MCF 10A (cell line): ENCODE measurements at regions not wholly inside any gene's neighbourhood (a gene's known extent, or its start where the extent isn't known, plus 50 kb on each side); places are given as distances from the start of the nearest gene placed in this dataset.

Experiments used
- BruUV-seq: library from RNA; stranded (reverse); fragments of 400-500 nt; replicated peaks from 2 replicates; lab custom pipeline; 2021; lab: Mats Ljungman, UMichigan
- CTCF ChIA-PET: fragments of 300-600 bp; sonication (Branson Sonifier 250); formaldehyde crosslinking; extraction: SDS; loops from one replicate; lab custom pipeline; 2021; ENCODE audit warnings: antibody characterized with exemption, inconsistent platforms; lab: Yijun Ruan, JAX
- POLR2A ChIA-PET: fragments of 300-600, 350-650 bp; sonication (Branson Sonifier 250); formaldehyde crosslinking; extraction: SDS; loops from one replicate; lab custom pipeline; 2020; ENCODE audit warnings: antibody characterized with exemption, inconsistent platforms; lab: Yijun Ruan, JAX
- DNase-seq: peaks from one replicate; pipeline ENCODE4 v3.0.0-alpha.2; 2018; ENCODE audit not compliant: unreplicated experiment
- H3K27ac Mint-ChIP-seq: one replicate; pipeline ENCODE4 v1.8.0; 2022; ENCODE audit warnings: mild to moderate bottlenecking, low read depth, mixed read lengths; ENCODE audit not compliant: unreplicated experiment
- H3K27me3 Mint-ChIP-seq: one replicate; pipeline ENCODE4 v1.8.0; 2022; ENCODE audit warnings: mixed read lengths; ENCODE audit not compliant: insufficient read depth, unreplicated experiment
- H3K36me3 Mint-ChIP-seq: one replicate; pipeline ENCODE4 v1.8.0; 2022; ENCODE audit warnings: mild to moderate bottlenecking, moderate library complexity, mixed read lengths; ENCODE audit not compliant: insufficient read depth, unreplicated experiment
- H3K4me1 Mint-ChIP-seq: one replicate; pipeline ENCODE4 v1.8.0; 2022; ENCODE audit warnings: mixed read lengths; ENCODE audit not compliant: insufficient read depth, unreplicated experiment
- H3K4me3 Mint-ChIP-seq: one replicate; pipeline ENCODE4 v1.8.0; 2022; ENCODE audit warnings: mild to moderate bottlenecking, moderate library complexity, mixed read lengths; ENCODE audit not compliant: unreplicated experiment
- H3K9me3 Mint-ChIP-seq: one replicate; pipeline ENCODE4 v1.8.0; 2022; ENCODE audit warnings: mixed read lengths; ENCODE audit not compliant: unreplicated experiment
- intact Hi-C: fragments of 100-400 bp; cut with micrococcal nuclease; formaldehyde crosslinking; loops from 2 replicates; pipeline ENCODE4 v1.14.1; 2022
- TF ChIP-seq, protein P1 (sequence below): fragments of 200-600 bp; IDR thresholded peaks from one replicate; pipeline ENCODE4 v1.8.0; 2022; ENCODE audit warnings: antibody characterized with exemption, mild to moderate bottlenecking; ENCODE audit not compliant: unreplicated experiment

- DNase-seq, result no peak
- no peak overlapping the region for H3K27ac Mint-ChIP-seq
- no peaks in the 10 kb centered on the region for H3K9me3 Mint-ChIP-seq
- no TSS peak for BruUV-seq
- POLR2A ChIA-PET, result no interaction called here
- TF ChIP-seq, protein P1, sequence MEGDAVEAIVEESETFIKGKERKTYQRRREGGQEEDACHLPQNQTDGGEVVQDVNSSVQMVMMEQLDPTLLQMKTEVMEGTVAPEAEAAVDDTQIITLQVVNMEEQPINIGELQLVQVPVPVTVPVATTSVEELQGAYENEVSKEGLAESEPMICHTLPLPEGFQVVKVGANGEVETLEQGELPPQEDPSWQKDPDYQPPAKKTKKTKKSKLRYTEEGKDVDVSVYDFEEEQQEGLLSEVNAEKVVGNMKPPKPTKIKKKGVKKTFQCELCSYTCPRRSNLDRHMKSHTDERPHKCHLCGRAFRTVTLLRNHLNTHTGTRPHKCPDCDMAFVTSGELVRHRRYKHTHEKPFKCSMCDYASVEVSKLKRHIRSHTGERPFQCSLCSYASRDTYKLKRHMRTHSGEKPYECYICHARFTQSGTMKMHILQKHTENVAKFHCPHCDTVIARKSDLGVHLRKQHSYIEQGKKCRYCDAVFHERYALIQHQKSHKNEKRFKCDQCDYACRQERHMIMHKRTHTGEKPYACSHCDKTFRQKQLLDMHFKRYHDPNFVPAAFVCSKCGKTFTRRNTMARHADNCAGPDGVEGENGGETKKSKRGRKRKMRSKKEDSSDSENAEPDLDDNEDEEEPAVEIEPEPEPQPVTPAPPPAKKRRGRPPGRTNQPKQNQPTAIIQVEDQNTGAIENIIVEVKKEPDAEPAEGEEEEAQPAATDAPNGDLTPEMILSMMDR, result no peak
- CTCF ChIA-PET, result no interaction called here
- no peaks in the 10 kb centered on the region for H3K36me3 Mint-ChIP-seq
- H3K4me3 Mint-ChIP-seq, result no peak overlapping the region
- H3K4me1 Mint-ChIP-seq, result no peaks in the 10 kb centered on the region
- intact Hi-C loops, result no loop called here
- H3K27me3 Mint-ChIP-seq, result no peaks in the 10 kb centered on the region
Measured at GRCh38 chr12:90827567-90827966, 127.4 kb downstream of the CCER1 start.

GRCh38 chr12:90826036-90826435 is 128.9 kb downstream of the CCER1 start:
- POLR2A ChIA-PET, result interaction anchor here (0.5 to 1.2 kb wide), 2 partner anchors 13 to 17 kb away, joined by 3 read pairs; no protein-coding TSS in a partner anchor
- H3K36me3 Mint-ChIP-seq, result no peaks in the 10 kb centered on the region
- no peak overlapping the region for H3K4me3 Mint-ChIP-seq
- H3K9me3 Mint-ChIP-seq, result no peaks in the 10 kb centered on the region
- no TSS peak for BruUV-seq
- H3K27ac Mint-ChIP-seq, result no peak overlapping the region
- DNase-seq, result no peak
- TF ChIP-seq, protein P1, result no peak
- CTCF ChIA-PET, result interaction anchor here (0.5 to 2.0 kb wide), 3 partner anchors 10 to 1808 kb away, joined by 3 to 10 read pairs (median 6); no protein-coding TSS in a partner anchor
- H3K4me1 Mint-ChIP-seq, result no peaks in the 10 kb centered on the region
- intact Hi-C loops, result no loop called here
- H3K27me3 Mint-ChIP-seq, result no peaks in the 10 kb centered on the region

GRCh38 chr12:90823859-90824258 is 131.1 kb downstream of the CCER1 start:
- H3K4me3 Mint-ChIP-seq, result no peak overlapping the region

DNA sequence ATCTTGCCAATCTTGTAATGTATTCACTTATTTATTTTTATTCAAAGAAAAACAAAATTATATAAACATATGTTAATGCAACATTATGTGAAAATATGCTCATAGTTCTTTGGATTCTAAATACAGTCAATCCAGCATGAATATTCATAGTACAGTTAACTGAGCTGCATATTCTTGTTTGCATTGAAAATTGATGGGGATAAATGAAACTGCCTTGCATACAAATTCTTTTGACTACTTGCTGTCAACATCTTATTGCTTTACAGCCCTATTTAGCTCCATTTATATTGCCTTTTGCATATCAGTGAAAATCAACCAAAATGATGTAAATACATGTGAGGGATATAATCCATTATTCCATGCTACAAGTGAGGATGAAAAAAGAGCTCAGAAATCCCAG is 135.3 kb downstream of the CCER1 start:
- no peak overlapping the region for H3K27ac Mint-ChIP-seq
- CTCF ChIA-PET, result no interaction called here

More at GRCh38 chr12:90823859-90824258, 131.1 kb downstream of the CCER1 start:
- ChIA-PET CTCF (no interaction called here), POLR2A (no interaction called here)
- no TSS peak for BruUV-seq
- Mint-ChIP-seq H3K4me1 (no peaks in the 10 kb centered on the region), H3K27me3 (no peaks in the 10 kb centered on the region), H3K36me3 (no peaks in the 10 kb centered on the region), H3K9me3 (no peaks in the 10 kb centered on the region), H3K27ac (no peak overlapping the region)
- intact Hi-C loops, result no loop called here
- TF ChIP-seq, protein P1, result no peak
- no peak for DNase-seq

More for the DNA sequence above, 135.3 kb downstream of the CCER1 start:
- POLR2A ChIA-PET, result interaction anchor here (0.7 kb wide), 1 partner anchor 830 kb away, joined by 3 read pairs; no protein-coding TSS in a partner anchor
- intact Hi-C loops, result no loop called here
- Mint-ChIP-seq H3K36me3 (no peaks in the 10 kb centered on the region), H3K4me1 (peaks cover 14% of the 10 kb centered on the region), H3K27me3 (no peaks in the 10 kb centered on the region), H3K4me3 (no peak overlapping the region), H3K9me3 (no peaks in the 10 kb centered on the region)
- no TSS peak for BruUV-seq
- TF ChIP-seq, protein P1, result no peak
- DNase-seq, result no peak
